ENCODE measurements at regions not wholly inside any gene's neighbourhood (a gene's known extent, or its start where the extent isn't known, plus 50 kb on each side); places are given as distances from the start of the nearest gene placed in this dataset.

- no peak for TF ChIP-seq CTCF (IDR thresholded peaks at IDR 0.05)
- TF ChIP-seq POLR2A (IDR thresholded peaks at IDR 0.05), result no peak
Observed at GRCh38 chr10:26374426-26374825, 63.7 kb upstream of the APBB1IP start.
